Activated CD4-positive, alpha-beta memory T cell treated with anti-CD3 and anti-CD28 coated beads for 36 hours (primary cell): ENCODE measurements at regions not wholly inside any gene's neighbourhood (a gene's known extent, or its start where the extent isn't known, plus 50 kb on each side); places are given as distances from the start of the nearest gene placed in this dataset.
A peak's percentile ranks its signal among the peaks of the same experiment; 100 is the strongest.

ENCODE experiments used
- CTCF ChIA-PET: fragments of 350-600 bp; sonication (Branson Sonifier 250); formaldehyde crosslinking; loops from one replicate; lab custom pipeline; 2021; ENCODE audit warnings: antibody characterized with exemption, inconsistent platforms; lab: Charles Lee
- POLR2A ChIA-PET: fragments of 350-600 bp; sonication (Branson Sonifier 250); formaldehyde crosslinking; loops from one replicate; lab custom pipeline; 2021; ENCODE audit warnings: antibody characterized with exemption; lab: Charles Lee
- DNase-seq: peaks from one replicate; pipeline ENCODE4 v3.0.0-alpha.2; 2020
- H3K27ac Mint-ChIP-seq: one replicate; pipeline ENCODE4 v1.8.0; 2021; ENCODE audit warnings: mixed read lengths
- H3K27me3 Mint-ChIP-seq: one replicate; pipeline ENCODE4 v1.8.0; 2021; ENCODE audit warnings: mixed read lengths
- H3K36me3 Mint-ChIP-seq: one replicate; pipeline ENCODE4 v1.8.0; 2021; ENCODE audit warnings: mixed read lengths
- H3K4me1 Mint-ChIP-seq: one replicate; pipeline ENCODE4 v1.8.0; 2021; ENCODE audit warnings: low read depth, mixed read lengths
- H3K4me3 Mint-ChIP-seq: one replicate; pipeline ENCODE4 v1.8.0; 2021; ENCODE audit warnings: mild to moderate bottlenecking, mixed read lengths
- H3K9me3 Mint-ChIP-seq: one replicate; pipeline ENCODE4 v1.8.0; 2021; ENCODE audit warnings: mixed read lengths
- intact Hi-C: fragments of 100-400 bp; cut with micrococcal nuclease; formaldehyde crosslinking; loops from one replicate; pipeline ENCODE4 v1.15.1; 2023

- no peaks in the 10 kb centered on the region for H3K4me1 Mint-ChIP-seq
- H3K4me3 Mint-ChIP-seq: no peak overlapping the region
- no peak overlapping the region for H3K27ac Mint-ChIP-seq
- H3K36me3 Mint-ChIP-seq: no peaks in the 10 kb centered on the region
- H3K27me3 Mint-ChIP-seq: peaks cover 8% of the 10 kb centered on the region
- H3K9me3 Mint-ChIP-seq: peaks cover under 1% of the 10 kb centered on the region
- no peak for DNase-seq
- ChIA-PET POLR2A (no interaction called here), CTCF (no interaction called here)
- intact Hi-C loops: no loop called here
Measured at GRCh38 chr15:55126111-55126510, 70.6 kb downstream of the RSL24D1 start.

GRCh38 chr15:55124616-55125015, 72.1 kb downstream of the RSL24D1 start:
- no peaks in the 10 kb centered on the region for H3K9me3 Mint-ChIP-seq
- DNase-seq: no peak
- intact Hi-C loops: no loop called here
- H3K27me3 Mint-ChIP-seq: peaks cover 3% of the 10 kb centered on the region
- no peaks in the 10 kb centered on the region for H3K4me1 Mint-ChIP-seq
- H3K36me3 Mint-ChIP-seq: no peaks in the 10 kb centered on the region
- ChIA-PET CTCF (no interaction called here), POLR2A (no interaction called here)
- H3K27ac Mint-ChIP-seq: no peak overlapping the region
- H3K4me3 Mint-ChIP-seq: no peak overlapping the region

- Mint-ChIP-seq H3K4me1 (no peaks in the 10 kb centered on the region), H3K36me3 (no peaks in the 10 kb centered on the region), H3K27ac (no peak overlapping the region), H3K27me3 (no peaks in the 10 kb centered on the region), H3K4me3 (no peak overlapping the region), H3K9me3 (no peaks in the 10 kb centered on the region)
- CTCF ChIA-PET: interaction anchor here (1.0 kb wide), 1 partner anchor 11 kb away, joined by 3 read pairs; no protein-coding TSS in a partner anchor
- DNase-seq: no peak
- intact Hi-C loops: no loop called here
- POLR2A ChIA-PET: no interaction called here
Measured at GRCh38 chr15:55118344-55118870, 78.3 kb downstream of the RSL24D1 start.

- no peaks in the 10 kb centered on the region for H3K4me1 Mint-ChIP-seq
- CTCF ChIA-PET: no interaction called here
- DNase-seq: no peak
- no peak overlapping the region for H3K27ac Mint-ChIP-seq
- H3K9me3 Mint-ChIP-seq: no peaks in the 10 kb centered on the region
- POLR2A ChIA-PET: no interaction called here
- intact Hi-C loops: no loop called here
- H3K27me3 Mint-ChIP-seq: no peaks in the 10 kb centered on the region
- H3K36me3 Mint-ChIP-seq: no peaks in the 10 kb centered on the region
- H3K4me3 Mint-ChIP-seq: no peak overlapping the region
Measured at GRCh38 chr15:55116636-55117035, 80.1 kb downstream of the RSL24D1 start.

- CTCF ChIA-PET: no interaction called here
- H3K27me3 Mint-ChIP-seq: no peaks in the 10 kb centered on the region
- H3K4me3 Mint-ChIP-seq: no peak overlapping the region
- no peaks in the 10 kb centered on the region for H3K4me1 Mint-ChIP-seq
- no peaks in the 10 kb centered on the region for H3K9me3 Mint-ChIP-seq
- POLR2A ChIA-PET: no interaction called here
- H3K27ac Mint-ChIP-seq: no peak overlapping the region
- DNase-seq: no peak
- intact Hi-C loops: no loop called here
- no peaks in the 10 kb centered on the region for H3K36me3 Mint-ChIP-seq
Measured at GRCh38 chr15:55113736-55114135, 83.0 kb downstream of the RSL24D1 start.

GRCh38 chr15:55112706-55113105, 84.0 kb downstream of the RSL24D1 start:
- CTCF ChIA-PET: no interaction called here
- no peak for DNase-seq
- Mint-ChIP-seq H3K4me3 (no peak overlapping the region), H3K27ac (no peak overlapping the region), H3K4me1 (no peaks in the 10 kb centered on the region), H3K27me3 (no peaks in the 10 kb centered on the region), H3K36me3 (no peaks in the 10 kb centered on the region), H3K9me3 (no peaks in the 10 kb centered on the region)
- POLR2A ChIA-PET: no interaction called here
- intact Hi-C loops: no loop called here

GRCh38 chr15:55110446-55110845, 86.3 kb downstream of the RSL24D1 start:
- H3K36me3 Mint-ChIP-seq: no peaks in the 10 kb centered on the region

GRCh38 chr15:55108858-55109518, 87.8 kb downstream of the RSL24D1 start:
- Mint-ChIP-seq H3K27me3 (no peaks in the 10 kb centered on the region), H3K36me3 (no peaks in the 10 kb centered on the region), H3K27ac (no peak overlapping the region), H3K4me3 (no peak overlapping the region), H3K9me3 (no peaks in the 10 kb centered on the region), H3K4me1 (no peaks in the 10 kb centered on the region)
- ChIA-PET POLR2A (no interaction called here), CTCF (interaction anchor here (0.6 to 1.0 kb wide), 9 partner anchors 15 to 1974 kb away, joined by 3 to 5 read pairs (median 3); no protein-coding TSS in a partner anchor)
- intact Hi-C loops: loop anchor here (10.0 kb wide), 1 partner anchor 1144 kb away; no protein-coding TSS in a partner anchor
- DNase-seq: peak; percentile 71

More at GRCh38 chr15:55110446-55110845, 86.3 kb downstream of the RSL24D1 start:
- Mint-ChIP-seq H3K27ac (no peak overlapping the region), H3K4me1 (no peaks in the 10 kb centered on the region), H3K27me3 (no peaks in the 10 kb centered on the region), H3K4me3 (no peak overlapping the region), H3K9me3 (no peaks in the 10 kb centered on the region)
- DNase-seq: no peak
- ChIA-PET CTCF (interaction anchor here (0.9 kb wide), 1 partner anchor 18 kb away, joined by 3 read pairs; no protein-coding TSS in a partner anchor), POLR2A (no interaction called here)
- intact Hi-C loops: no loop called here

GRCh38 chr15:55108448-55108847, 88.3 kb downstream of the RSL24D1 start:
- Mint-ChIP-seq H3K27me3 (no peaks in the 10 kb centered on the region), H3K27ac (no peak overlapping the region), H3K36me3 (no peaks in the 10 kb centered on the region), H3K4me1 (no peaks in the 10 kb centered on the region), H3K9me3 (no peaks in the 10 kb centered on the region), H3K4me3 (no peak overlapping the region)
- ChIA-PET CTCF (interaction anchor here (0.6 to 1.0 kb wide), 7 partner anchors 16 to 1975 kb away, joined by 3 to 5 read pairs (median 3); no protein-coding TSS in a partner anchor), POLR2A (no interaction called here)
- no peak for DNase-seq
- intact Hi-C loops: loop anchor here (10.0 kb wide), 1 partner anchor 1144 kb away; no protein-coding TSS in a partner anchor

GRCh38 chr15:55106155-55106554, 90.6 kb downstream of the RSL24D1 start:
- H3K4me1 Mint-ChIP-seq: no peaks in the 10 kb centered on the region
- no peak for DNase-seq
- no peaks in the 10 kb centered on the region for H3K36me3 Mint-ChIP-seq
- CTCF ChIA-PET: no interaction called here
- H3K4me3 Mint-ChIP-seq: no peak overlapping the region
- intact Hi-C loops: loop anchor here (10.0 kb wide), 1 partner anchor 1141 kb away; no protein-coding TSS in a partner anchor
- H3K27ac Mint-ChIP-seq: no peak overlapping the region
- H3K9me3 Mint-ChIP-seq: no peaks in the 10 kb centered on the region
- POLR2A ChIA-PET: no interaction called here
- H3K27me3 Mint-ChIP-seq: peaks cover 2% of the 10 kb centered on the region

GRCh38 chr15:55094136-55094535, 102.6 kb downstream of the RSL24D1 start:
- H3K4me3 Mint-ChIP-seq: no peak overlapping the region
- peaks cover 2% of the 10 kb centered on the region for H3K9me3 Mint-ChIP-seq
- no peak overlapping the region for H3K27ac Mint-ChIP-seq
- ChIA-PET POLR2A (no interaction called here), CTCF (no interaction called here)
- H3K4me1 Mint-ChIP-seq: no peaks in the 10 kb centered on the region
- peaks cover 1% of the 10 kb centered on the region for H3K27me3 Mint-ChIP-seq
- DNase-seq: no peak
- no peaks in the 10 kb centered on the region for H3K36me3 Mint-ChIP-seq
- intact Hi-C loops: no loop called here

GRCh38 chr15:55088207-55088606, 108.5 kb downstream of the RSL24D1 start:
- ChIA-PET POLR2A (no interaction called here), CTCF (no interaction called here)
- DNase-seq: no peak
- Mint-ChIP-seq H3K27me3 (peaks cover 5% of the 10 kb centered on the region), H3K9me3 (peaks cover 7% of the 10 kb centered on the region), H3K4me1 (no peaks in the 10 kb centered on the region), H3K4me3 (no peak overlapping the region), H3K27ac (no peak overlapping the region), H3K36me3 (no peaks in the 10 kb centered on the region)
- intact Hi-C loops: no loop called here

GRCh38 chr15:55084673-55085072, 112.1 kb downstream of the RSL24D1 start:
- H3K27me3 Mint-ChIP-seq: peaks cover 4% of the 10 kb centered on the region
- ChIA-PET CTCF (no interaction called here), POLR2A (no interaction called here)
- intact Hi-C loops: no loop called here
- peaks cover 7% of the 10 kb centered on the region for H3K9me3 Mint-ChIP-seq
- H3K36me3 Mint-ChIP-seq: no peaks in the 10 kb centered on the region
- no peak overlapping the region for H3K27ac Mint-ChIP-seq
- no peak overlapping the region for H3K4me3 Mint-ChIP-seq
- DNase-seq: no peak
- H3K4me1 Mint-ChIP-seq: no peaks in the 10 kb centered on the region
